Naive thymus-derived CD4-positive, alpha-beta T cell (primary cell): ENCODE measurements at regions not wholly inside any gene's neighbourhood (a gene's known extent, or its start where the extent isn't known, plus 50 kb on each side); places are given as distances from the start of the nearest gene placed in this dataset.

Experiments used
- ATAC-seq: fragments of 150-1000 bp; cut with Tn5 transposase; 2 replicates; pipeline ENCODE4 v1.10.0; 2021; ENCODE audit warnings: mild to moderate bottlenecking, moderate library complexity
- CTCF ChIA-PET: fragments of 350-600 bp; sonication (Branson Sonifier 250); formaldehyde crosslinking; loops from one replicate; lab custom pipeline; 2021; ENCODE audit warnings: antibody characterized with exemption; lab: Charles Lee
- POLR2A ChIA-PET: fragments of 350-600 bp; sonication (Branson Sonifier 250); formaldehyde crosslinking; loops from one replicate; lab custom pipeline; 2021; ENCODE audit warnings: antibody characterized with exemption, inconsistent platforms; lab: Charles Lee
- DNase-seq, 9 donors: peaks; one replicate each; pipeline versions ENCODE4 v3.0.0 to v3.0.0-alpha.2; 2020 to 2022; ENCODE audit warnings: mixed read lengths in 1 of 9
- H3K27ac ChIP-seq: one replicate; pipeline ENCODE4 v1.7.0; 2013; ENCODE audit warnings: mild to moderate bottlenecking, low read depth, low read length, moderate library complexity
- H3K27me3 ChIP-seq, 2 donors: one replicate each; pipeline ENCODE4 v1.7.0; 2013; ENCODE audit warnings: low read length in 2 of 2, mild to moderate bottlenecking in 2 of 2, moderate library complexity in 2 of 2; ENCODE audit not compliant: control insufficient read depth in 2 of 2, insufficient read depth in 2 of 2
- H3K36me3 ChIP-seq, 3 experiments: 1 replicate in 2 of 3; 2 replicates in 1 of 3; pipeline ENCODE4 v1.7.0; 2013; ENCODE audit warnings: low read length in 3 of 3, mild to moderate bottlenecking in 3 of 3, moderate library complexity in 1 of 3; ENCODE audit not compliant: insufficient read depth in 3 of 3, control insufficient read depth in 2 of 3
- H3K4me1 ChIP-seq, 2 donors: one replicate each; pipeline ENCODE4 v1.7.0; 2013; ENCODE audit warnings: low read length in 2 of 2, mild to moderate bottlenecking in 2 of 2, moderate library complexity in 1 of 2; ENCODE audit not compliant: control insufficient read depth in 2 of 2, insufficient read depth in 2 of 2
- H3K4me3 ChIP-seq: 2 replicates; pipeline ENCODE4 v1.7.0; 2013; ENCODE audit warnings: mild to moderate bottlenecking, low read length
- H3K9me3 ChIP-seq, 3 experiments: 1 replicate in 2 of 3; 2 replicates in 1 of 3; pipeline ENCODE4 v1.7.0; 2013; ENCODE audit warnings: low read length in 3 of 3; ENCODE audit not compliant: control insufficient read depth in 2 of 3
- H3K27ac Mint-ChIP-seq, 9 donors: one replicate each; pipeline ENCODE4 v1.8.0; 2020 to 2022; ENCODE audit warnings: mixed read lengths in 9 of 9, mild to moderate bottlenecking in 8 of 9, moderate library complexity in 5 of 9, inconsistent platforms in 2 of 9
- H3K27me3 Mint-ChIP-seq, 5 donors: one replicate each; pipeline ENCODE4 v1.8.0; 2021 to 2022; ENCODE audit warnings: mixed read lengths in 5 of 5, mild to moderate bottlenecking in 1 of 5
- H3K36me3 Mint-ChIP-seq, 5 donors: one replicate each; pipeline ENCODE4 v1.8.0; 2020 to 2022; ENCODE audit warnings: mixed read lengths in 5 of 5, mild to moderate bottlenecking in 3 of 5, inconsistent platforms in 1 of 5
- H3K4me1 Mint-ChIP-seq, 7 donors: one replicate each; pipeline ENCODE4 v1.8.0; 2020 to 2022; ENCODE audit warnings: mixed read lengths in 7 of 7, mild to moderate bottlenecking in 3 of 7, inconsistent platforms in 1 of 7
- H3K4me3 Mint-ChIP-seq, 10 donors: one replicate each; pipeline ENCODE4 v1.8.0; 2020 to 2022; ENCODE audit warnings: mild to moderate bottlenecking in 10 of 10, mixed read lengths in 10 of 10, moderate library complexity in 6 of 10, inconsistent platforms in 2 of 10
- H3K9me3 Mint-ChIP-seq, 11 donors: one replicate each; pipeline ENCODE4 v1.8.0; 2020 to 2022; ENCODE audit warnings: mixed read lengths in 11 of 11, mild to moderate bottlenecking in 4 of 11, inconsistent platforms in 1 of 11, moderate library complexity in 1 of 11
- intact Hi-C, 2 donors: fragments of 100-400 bp; cut with micrococcal nuclease; formaldehyde crosslinking; loops; one replicate each; pipeline ENCODE4 v1.15.1; 2023

DNA sequence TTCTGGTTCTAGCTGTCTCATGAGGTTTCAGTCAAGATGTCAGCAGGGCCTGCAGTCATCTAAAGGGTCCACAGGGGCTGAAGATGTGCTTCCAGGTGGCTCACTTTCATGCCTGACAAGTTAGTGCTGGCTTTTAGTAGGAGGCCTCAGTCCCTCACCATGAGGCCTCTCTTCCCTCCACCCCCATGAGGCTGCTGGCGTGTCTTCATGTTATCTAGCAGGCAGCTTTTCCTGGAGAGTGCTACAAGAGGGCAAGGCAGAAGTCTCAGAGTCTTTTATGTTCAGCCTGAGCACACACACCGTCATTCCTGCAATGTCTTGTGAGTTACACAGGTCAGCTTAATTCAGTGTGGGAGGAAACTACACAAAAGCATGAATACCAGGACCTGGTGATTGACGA lies 769.9 kb downstream of the HDGFL1 start:
- DNase-seq (no peak), ATAC-seq (no peak)
- no peaks in the 10 kb centered on the region for H3K4me1 Mint-ChIP-seq
- no peak overlapping the region for H3K4me3 ChIP-seq
- H3K27ac Mint-ChIP-seq, result no peak overlapping the region
- ChIA-PET CTCF (no interaction called here), POLR2A (no interaction called here)
- no peaks in the 10 kb centered on the region for H3K4me1 ChIP-seq
- H3K27me3 ChIP-seq, result no peaks in the 10 kb centered on the region
- peaks cover 0 to 3% (median 0%) of the 10 kb centered on the region in 11 donors for H3K9me3 Mint-ChIP-seq
- intact Hi-C loops, result no loop called here
- no peaks in the 10 kb centered on the region for H3K27me3 Mint-ChIP-seq
- H3K36me3 ChIP-seq, result no peaks in the 10 kb centered on the region
- no peaks in the 10 kb centered on the region for H3K9me3 ChIP-seq
- no peaks in the 10 kb centered on the region for H3K36me3 Mint-ChIP-seq
- H3K4me3 Mint-ChIP-seq, result no peak overlapping the region
- no peak overlapping the region for H3K27ac ChIP-seq

DNA sequence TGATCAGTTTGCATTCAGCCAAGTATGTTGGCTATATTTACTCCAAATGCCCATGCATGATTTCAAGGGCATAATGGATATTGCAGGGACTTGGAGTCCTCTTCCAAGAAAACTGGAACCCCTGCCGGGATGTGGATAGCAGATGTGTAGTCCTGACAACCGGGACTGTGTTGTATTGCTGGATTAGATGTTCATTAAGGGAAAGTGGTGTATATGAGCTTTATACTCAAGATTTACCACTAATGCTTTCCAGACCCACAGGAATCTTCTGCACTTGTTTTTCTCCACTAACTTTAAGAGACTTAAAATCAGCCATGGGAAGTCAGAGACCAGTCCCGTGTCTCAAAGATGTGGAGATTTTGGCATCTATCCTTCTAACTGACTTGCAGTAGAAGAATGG lies 770.9 kb downstream of the HDGFL1 start:
- no peak for DNase-seq
- Mint-ChIP-seq H3K27me3 (no peaks in the 10 kb centered on the region), H3K27ac (no peak overlapping the region), H3K4me1 (no peaks in the 10 kb centered on the region), H3K36me3 (no peaks in the 10 kb centered on the region), H3K9me3 (peaks cover 0 to 3% (median 0%) of the 10 kb centered on the region in 11 donors), H3K4me3 (no peak overlapping the region)
- H3K9me3 ChIP-seq, result no peaks in the 10 kb centered on the region
- no peak overlapping the region for H3K4me3 ChIP-seq
- no peaks in the 10 kb centered on the region for H3K36me3 ChIP-seq
- POLR2A ChIA-PET, result no interaction called here
- no peaks in the 10 kb centered on the region for H3K27me3 ChIP-seq
- H3K27ac ChIP-seq, result no peak overlapping the region
- no peaks in the 10 kb centered on the region for H3K4me1 ChIP-seq
- no peak for ATAC-seq
- intact Hi-C loops, result no loop called here
- CTCF ChIA-PET, result no interaction called here

DNA sequence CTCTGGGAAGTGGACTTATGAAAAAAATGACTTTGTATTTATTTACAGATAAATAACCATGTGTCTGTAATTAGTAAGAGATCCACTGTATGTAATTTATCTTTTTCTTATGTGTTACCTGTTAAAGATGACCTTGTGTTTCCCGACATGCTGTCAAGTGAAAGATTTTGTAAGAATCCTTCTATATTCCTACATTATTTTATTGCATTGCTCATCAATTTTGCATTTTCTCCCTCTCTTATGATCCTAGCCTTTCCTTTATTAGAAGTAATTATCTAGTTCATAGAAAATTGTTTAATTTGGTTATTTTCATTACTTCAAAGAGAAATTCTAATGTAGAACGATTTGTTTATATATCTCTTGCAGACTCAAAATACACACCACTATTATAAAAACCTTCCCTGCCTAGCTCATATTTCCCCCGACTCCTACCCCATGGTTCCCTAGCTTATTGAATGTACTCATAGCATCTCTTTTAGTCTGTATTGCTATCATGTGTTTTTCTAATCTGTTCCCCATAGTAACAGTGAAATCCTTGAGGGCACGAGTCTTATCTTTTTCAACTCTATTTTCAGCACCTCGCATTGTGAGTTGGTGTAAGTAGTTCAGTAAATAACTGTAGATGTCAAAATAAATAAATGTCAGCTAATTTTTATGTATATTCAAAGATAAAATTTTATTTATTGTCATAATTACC lies 774.4 kb downstream of the HDGFL1 start:
- DNase-seq (no peak), ATAC-seq (no peak)
- intact Hi-C loops, result no loop called here
- Mint-ChIP-seq H3K27ac (no peak overlapping the region), H3K4me1 (no peaks in the 10 kb centered on the region), H3K4me3 (no peak overlapping the region), H3K36me3 (no peaks in the 10 kb centered on the region), H3K9me3 (peaks cover 0 to 8% (median 0%) of the 10 kb centered on the region in 11 donors), H3K27me3 (no peaks in the 10 kb centered on the region)
- CTCF ChIA-PET, result no interaction called here
- H3K36me3 ChIP-seq, result no peaks in the 10 kb centered on the region
- H3K4me1 ChIP-seq, result no peaks in the 10 kb centered on the region
- POLR2A ChIA-PET, result no interaction called here
- H3K27ac ChIP-seq, result no peak overlapping the region
- H3K4me3 ChIP-seq, result no peak overlapping the region
- H3K9me3 ChIP-seq, result no peaks in the 10 kb centered on the region
- no peaks in the 10 kb centered on the region for H3K27me3 ChIP-seq

GRCh38 chr6:23348185-23348584 lies 777.8 kb upstream of the NRSN1 start:
- no peaks in the 10 kb centered on the region for H3K27me3 ChIP-seq
- no peaks in the 10 kb centered on the region for H3K4me1 ChIP-seq
- no peak for DNase-seq
- intact Hi-C loops, result no loop called here
- Mint-ChIP-seq H3K27ac (no peak overlapping the region), H3K36me3 (no peaks in the 10 kb centered on the region), H3K9me3 (peaks cover 0 to 12% (median 1%) of the 10 kb centered on the region in 11 donors), H3K27me3 (no peaks in the 10 kb centered on the region), H3K4me1 (no peaks in the 10 kb centered on the region), H3K4me3 (no peak overlapping the region)
- no peaks in the 10 kb centered on the region for H3K36me3 ChIP-seq
- no peak overlapping the region for H3K27ac ChIP-seq
- ATAC-seq, result no peak
- no peaks in the 10 kb centered on the region for H3K9me3 ChIP-seq
- H3K4me3 ChIP-seq, result no peak overlapping the region
- ChIA-PET CTCF (no interaction called here), POLR2A (no interaction called here)

DNA sequence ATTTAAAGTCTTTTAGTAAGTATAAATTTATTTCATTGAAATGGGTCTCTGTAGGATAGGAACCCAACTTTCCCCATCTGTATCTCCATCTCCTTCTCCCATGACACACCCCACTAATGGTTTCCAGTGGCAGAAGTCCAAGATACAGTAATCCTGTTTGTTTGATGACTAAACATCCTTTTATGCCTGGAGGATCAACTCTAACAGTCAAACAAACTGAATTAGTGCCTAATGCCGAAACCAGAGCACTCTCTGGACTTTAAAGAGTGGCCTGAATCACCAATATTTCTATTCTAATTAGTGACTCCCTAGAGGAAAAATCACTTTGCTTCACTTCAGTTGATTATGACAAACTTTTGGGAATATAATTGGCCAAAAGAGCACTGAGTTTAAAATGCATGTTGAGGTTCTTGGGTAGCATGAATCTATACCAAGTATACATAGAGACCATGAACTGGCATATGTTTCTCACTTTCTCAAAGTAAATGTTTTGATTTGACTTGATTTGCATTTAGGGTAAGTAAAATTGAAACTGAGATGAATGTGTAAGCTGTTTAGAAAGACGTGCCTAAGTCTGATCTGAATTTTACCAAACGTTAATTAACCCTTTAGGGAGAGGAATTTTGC lies 776.4 kb upstream of the NRSN1 start:
- ChIA-PET CTCF (no interaction called here), POLR2A (no interaction called here)
- H3K27ac ChIP-seq, result no peak overlapping the region
- no peaks in the 10 kb centered on the region for H3K4me1 Mint-ChIP-seq
- no peaks in the 10 kb centered on the region for H3K27me3 Mint-ChIP-seq
- H3K4me3 ChIP-seq, result no peak overlapping the region
- DNase-seq (no peak), ATAC-seq (no peak)
- H3K36me3 ChIP-seq, result no peaks in the 10 kb centered on the region
- peaks cover 0 to 12% (median 1%) of the 10 kb centered on the region in 11 donors for H3K9me3 Mint-ChIP-seq
- H3K4me1 ChIP-seq, result no peaks in the 10 kb centered on the region
- no peaks in the 10 kb centered on the region for H3K27me3 ChIP-seq
- no peaks in the 10 kb centered on the region for H3K36me3 Mint-ChIP-seq
- intact Hi-C loops, result no loop called here
- H3K27ac Mint-ChIP-seq, result no peak overlapping the region
- no peak overlapping the region for H3K4me3 Mint-ChIP-seq
- no peaks in the 10 kb centered on the region for H3K9me3 ChIP-seq

DNA sequence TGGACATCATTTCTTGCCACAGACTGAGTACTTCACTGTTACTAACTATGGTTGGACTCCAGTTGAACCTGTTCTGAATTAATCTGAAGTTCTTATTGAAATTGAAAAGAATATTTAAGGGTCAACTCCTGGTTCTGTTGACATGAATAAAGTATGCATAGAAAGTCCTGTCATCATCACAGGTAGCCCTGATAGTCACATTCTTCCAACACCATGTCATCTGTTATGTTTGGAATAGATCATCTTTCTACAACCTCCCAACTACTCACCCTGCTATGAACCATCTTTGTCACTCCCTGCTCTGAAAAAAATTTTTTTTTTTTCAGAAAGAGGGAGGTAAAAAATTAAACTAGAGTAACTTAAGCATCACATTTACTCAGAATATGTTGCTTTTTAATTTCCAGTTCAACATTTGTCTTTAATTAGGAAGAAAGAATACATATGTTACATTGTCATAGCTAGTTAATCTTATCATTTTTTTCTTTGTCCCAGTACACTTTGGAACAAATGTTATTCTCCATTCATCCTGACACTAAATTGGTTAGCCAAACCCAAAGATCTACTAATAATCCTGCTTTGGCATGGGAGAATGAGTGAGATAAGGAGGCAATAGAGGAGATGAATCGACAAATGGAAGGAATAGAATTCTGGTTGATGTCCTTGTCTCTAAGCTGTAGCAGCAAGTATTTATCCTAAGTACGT lies 775.1 kb upstream of the NRSN1 start:
- ATAC-seq, result no peak
- CTCF ChIA-PET, result no interaction called here
- no peaks in the 10 kb centered on the region for H3K27me3 Mint-ChIP-seq
- H3K4me3 ChIP-seq, result no peak overlapping the region
- H3K4me1 Mint-ChIP-seq, result no peaks in the 10 kb centered on the region
- no peak overlapping the region for H3K4me3 Mint-ChIP-seq
- DNase-seq, result no peak
- H3K27me3 ChIP-seq, result no peaks in the 10 kb centered on the region
- H3K27ac Mint-ChIP-seq, result no peak overlapping the region
- H3K9me3 Mint-ChIP-seq, result peaks cover 0 to 12% (median 1%) of the 10 kb centered on the region in 11 donors
- no peaks in the 10 kb centered on the region for H3K36me3 ChIP-seq
- H3K9me3 ChIP-seq, result no peaks in the 10 kb centered on the region
- no peak overlapping the region for H3K27ac ChIP-seq
- no peaks in the 10 kb centered on the region for H3K36me3 Mint-ChIP-seq
- intact Hi-C loops, result no loop called here
- H3K4me1 ChIP-seq, result no peaks in the 10 kb centered on the region
- POLR2A ChIA-PET, result no interaction called here
